HEK293T (cell line): ENCODE measurements at regions not wholly inside any gene's neighbourhood (a gene's known extent, or its start where the extent isn't known, plus 50 kb on each side); places are given as distances from the start of the nearest gene placed in this dataset.

Experiments
- CTCF ChIA-PET: fragments of 350-600 bp; formaldehyde crosslinking; extraction: SDS; loops from one replicate; lab custom pipeline; 2021; ENCODE audit warnings: antibody characterized with exemption, inconsistent platforms; lab: Yijun Ruan, JAX
- POLR2A ChIA-PET: fragments of 350-600 bp; formaldehyde crosslinking; extraction: SDS; loops from one replicate; lab custom pipeline; 2020; ENCODE audit warnings: antibody characterized with exemption, inconsistent platforms; lab: Yijun Ruan, JAX
- DNase-seq: peaks from one replicate; pipeline ENCODE4 v3.0.0; 2012; ENCODE audit warnings: mixed read lengths; ENCODE audit errors: extremely low spot score
- ARNT ChIP-seq: fragments of 450-650 bp; IDR thresholded peaks from 2 replicates; pipeline ENCODE4 v1.6.1; 2017; ENCODE audit warnings: mild to moderate bottlenecking
- BHLHE40 ChIP-seq: fragments of 450-650 bp; IDR thresholded peaks from 2 replicates; pipeline ENCODE4 v1.6.1; 2016; ENCODE audit warnings: mild to moderate bottlenecking, moderate library complexity, borderline replicate concordance
- CTBP1 ChIP-seq: fragments of 450-650 bp; IDR thresholded peaks from 2 replicates; pipeline ENCODE4 v1.6.1; 2016; ENCODE audit warnings: borderline replicate concordance
- ELF4 ChIP-seq: fragments of 450-650 bp; IDR thresholded peaks from 2 replicates; pipeline ENCODE4 v1.6.1; 2017; ENCODE audit warnings: antibody characterized with exemption
- FOXA1 ChIP-seq: fragments of 450-650 bp; IDR thresholded peaks from 2 replicates; pipeline ENCODE4 v1.6.1; 2016; ENCODE audit warnings: mild to moderate bottlenecking
- FOXK2 ChIP-seq: fragments of 450-650 bp; IDR thresholded peaks from 2 replicates; pipeline ENCODE4 v1.6.1; 2016; ENCODE audit warnings: mild to moderate bottlenecking
- FOXM1 ChIP-seq: fragments of 450-650 bp; IDR thresholded peaks from 2 replicates; pipeline ENCODE4 v1.6.1; 2017; ENCODE audit warnings: mild to moderate bottlenecking, borderline replicate concordance
- HDGF ChIP-seq: fragments of 450-650 bp; IDR thresholded peaks from 2 replicates; pipeline ENCODE4 v1.6.1; 2017; ENCODE audit warnings: antibody characterized with exemption, borderline replicate concordance
- L3MBTL2 ChIP-seq: fragments of 450-650 bp; conservative IDR thresholded peaks from 2 replicates; pipeline ENCODE4 v1.6.1; 2016; ENCODE audit warnings: mild to moderate bottlenecking
- LEF1 ChIP-seq: fragments of 450-650 bp; IDR thresholded peaks from 2 replicates; pipeline ENCODE4 v1.6.1; 2017; ENCODE audit warnings: mild to moderate bottlenecking, borderline replicate concordance
- NFRKB ChIP-seq: fragments of 450-650 bp; IDR thresholded peaks from 2 replicates; pipeline ENCODE4 v1.6.1; 2016; ENCODE audit warnings: mild to moderate bottlenecking, moderate library complexity
- SP1 ChIP-seq: fragments of 450-650 bp; IDR thresholded peaks from 2 replicates; pipeline ENCODE4 v1.6.1; 2017
- SUZ12 ChIP-seq: fragments of 450-650 bp; IDR thresholded peaks from 2 replicates; pipeline ENCODE4 v1.6.1; 2016; ENCODE audit warnings: mild to moderate bottlenecking
- TARDBP ChIP-seq: fragments of 450-650 bp; IDR thresholded peaks from 2 replicates; pipeline ENCODE4 v1.6.1; 2016
- ZNF384 ChIP-seq: fragments of 450-650 bp; IDR thresholded peaks from 2 replicates; pipeline ENCODE4 v1.6.1; 2016
- TF ChIP-seq, protein P1 (sequence below): fragments of 450-650 bp; IDR thresholded peaks from 2 replicates; pipeline ENCODE4 v1.6.1; 2016

DNA sequence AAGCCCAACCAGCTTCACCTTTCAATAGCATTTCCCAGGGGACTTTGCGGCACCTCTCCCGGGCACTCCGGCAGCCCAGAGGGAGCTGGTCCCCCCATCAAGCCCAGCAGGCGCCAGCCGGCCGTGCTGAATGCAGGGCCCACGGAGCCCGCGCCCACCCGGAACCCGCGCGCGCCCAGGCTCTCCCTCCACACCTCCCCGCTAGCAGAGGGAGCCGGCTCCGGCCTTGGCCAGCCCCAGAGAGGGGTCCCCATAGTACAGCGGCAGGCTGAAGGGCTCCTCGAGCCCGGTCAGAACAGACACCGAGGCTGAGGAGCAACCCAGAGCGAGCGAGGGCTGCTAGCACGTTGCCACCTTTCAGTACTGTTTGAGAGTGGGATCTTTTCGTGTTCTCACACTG lies 300.8 kb downstream of the DSEL start:
- DNase-seq, result no peak
- ChIA-PET POLR2A (no interaction called here), CTCF (interaction anchor here (0.7 kb wide), 1 partner anchor 15 kb away, joined by 3 read pairs; no protein-coding TSS in a partner anchor)
- TF ChIP-seq ARNT (no peak), BHLHE40 (no peak), TARDBP (no peak), ELF4 (no peak), FOXA1 (no peak), NFRKB (no peak), SP1 (no peak), LEF1 (no peak)

DNA sequence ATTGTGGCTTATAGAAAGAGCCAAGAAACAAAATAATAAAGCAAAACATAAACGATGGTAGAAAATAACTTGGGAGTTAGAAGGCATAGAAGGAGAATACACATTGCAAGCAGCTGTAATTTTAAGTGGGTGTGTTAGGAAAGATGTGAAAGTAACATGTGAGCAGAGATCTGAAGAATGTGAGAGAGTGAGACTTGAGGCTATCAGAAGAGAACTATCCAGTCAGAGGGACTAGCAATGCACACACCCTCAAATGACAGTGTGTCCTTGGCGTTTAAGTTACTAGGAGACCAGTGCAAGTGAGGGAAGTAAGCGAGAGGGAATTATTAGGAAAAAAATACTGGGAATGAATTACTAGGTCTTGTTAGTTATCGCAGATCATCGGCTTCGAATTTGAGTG lies 304.9 kb downstream of the DSEL start:
- ChIA-PET POLR2A (no interaction called here), CTCF (no interaction called here)
- no peak for TF ChIP-seq SP1
- no peak for TF ChIP-seq ZNF384
- TF ChIP-seq ARNT, result no peak
- TF ChIP-seq CTBP1, result no peak
- TF ChIP-seq ELF4, result no peak
- TF ChIP-seq SUZ12, result no peak

DNA sequence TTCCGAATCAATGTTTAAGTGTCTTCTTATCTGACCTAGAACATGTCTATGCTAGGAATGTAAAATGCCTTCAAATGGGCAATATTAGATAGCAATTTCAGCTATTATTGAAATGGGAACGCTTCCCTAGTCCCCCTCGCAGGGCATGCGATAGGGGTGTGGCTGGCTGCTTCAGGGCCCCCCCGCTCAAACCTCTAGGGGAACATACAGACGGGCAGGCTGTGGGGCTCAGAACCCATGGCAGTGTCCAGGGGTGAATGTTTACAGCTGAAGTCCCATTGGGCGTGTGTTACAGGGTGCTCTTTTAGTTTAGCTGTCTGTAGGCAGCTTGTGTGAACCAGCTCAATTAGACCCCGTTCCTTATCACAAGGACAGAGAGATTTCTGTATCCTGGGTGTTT lies 315.9 kb downstream of the DSEL start:
- no peak for TF ChIP-seq FOXA1
- no peak for TF ChIP-seq CTBP1
- TF ChIP-seq BHLHE40, result no peak
- TF ChIP-seq ARNT, result no peak
- TF ChIP-seq FOXK2, result no peak
- TF ChIP-seq LEF1, result no peak
- TF ChIP-seq NFRKB, result no peak
- TF ChIP-seq SP1, result no peak
- no peak for TF ChIP-seq FOXM1
- TF ChIP-seq SUZ12, result no peak
- TF ChIP-seq L3MBTL2, result no peak
- TF ChIP-seq, protein P1, sequence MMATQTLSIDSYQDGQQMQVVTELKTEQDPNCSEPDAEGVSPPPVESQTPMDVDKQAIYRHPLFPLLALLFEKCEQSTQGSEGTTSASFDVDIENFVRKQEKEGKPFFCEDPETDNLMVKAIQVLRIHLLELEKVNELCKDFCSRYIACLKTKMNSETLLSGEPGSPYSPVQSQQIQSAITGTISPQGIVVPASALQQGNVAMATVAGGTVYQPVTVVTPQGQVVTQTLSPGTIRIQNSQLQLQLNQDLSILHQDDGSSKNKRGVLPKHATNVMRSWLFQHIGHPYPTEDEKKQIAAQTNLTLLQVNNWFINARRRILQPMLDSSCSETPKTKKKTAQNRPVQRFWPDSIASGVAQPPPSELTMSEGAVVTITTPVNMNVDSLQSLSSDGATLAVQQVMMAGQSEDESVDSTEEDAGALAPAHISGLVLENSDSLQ, result no peak
- no peak for TF ChIP-seq TARDBP
- no peak for DNase-seq
- ChIA-PET CTCF (interaction anchor here (0.6 to 1.3 kb wide), 3 partner anchors 15 to 96 kb away, joined by 3 to 5 read pairs (median 4); no protein-coding TSS in a partner anchor), POLR2A (no interaction called here)

More for the DNA sequence above, 304.9 kb downstream of the DSEL start:
- no peak for DNase-seq

DNA sequence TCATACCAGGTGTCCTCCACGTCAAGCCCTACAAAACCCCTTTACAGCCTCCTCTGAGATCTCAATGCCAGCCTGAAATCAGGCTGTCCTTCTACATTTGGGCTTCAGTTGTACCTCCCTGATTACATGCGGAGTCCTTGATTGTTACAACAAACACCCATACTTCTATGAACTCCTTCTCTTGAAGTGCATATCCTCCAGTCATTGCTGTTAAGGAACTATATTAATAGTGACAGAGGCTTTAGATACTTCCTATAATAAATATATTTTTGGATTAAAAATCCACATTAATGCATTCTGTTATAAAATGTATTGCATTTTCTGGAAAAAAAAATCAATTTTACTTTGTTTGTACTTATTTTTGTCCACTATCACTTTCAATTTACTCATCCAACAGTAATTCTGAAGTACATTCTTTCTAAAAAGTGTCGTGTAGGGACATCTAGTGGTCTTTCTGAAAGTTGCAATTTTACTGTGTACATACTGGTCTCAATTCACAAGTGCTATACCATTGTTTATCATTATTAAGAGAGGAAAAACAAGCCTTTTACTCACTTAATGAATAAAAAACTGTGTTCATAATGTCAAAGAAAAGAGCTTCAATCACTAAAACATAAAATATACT lies 316.4 kb downstream of the DSEL start:
- ChIA-PET CTCF (interaction anchor here (0.6 to 1.3 kb wide), 3 partner anchors 15 to 96 kb away, joined by 3 to 5 read pairs (median 4); no protein-coding TSS in a partner anchor), POLR2A (no interaction called here)
- TF ChIP-seq NFRKB (no peak), BHLHE40 (no peak), LEF1 (no peak), SP1 (no peak), FOXK2 (no peak), TARDBP (no peak), ELF4 (no peak), ARNT (no peak), FOXA1 (no peak), L3MBTL2 (no peak), FOXM1 (no peak)
- TF ChIP-seq, protein P1, result no peak
- peak; percentile 6 for DNase-seq

DNA sequence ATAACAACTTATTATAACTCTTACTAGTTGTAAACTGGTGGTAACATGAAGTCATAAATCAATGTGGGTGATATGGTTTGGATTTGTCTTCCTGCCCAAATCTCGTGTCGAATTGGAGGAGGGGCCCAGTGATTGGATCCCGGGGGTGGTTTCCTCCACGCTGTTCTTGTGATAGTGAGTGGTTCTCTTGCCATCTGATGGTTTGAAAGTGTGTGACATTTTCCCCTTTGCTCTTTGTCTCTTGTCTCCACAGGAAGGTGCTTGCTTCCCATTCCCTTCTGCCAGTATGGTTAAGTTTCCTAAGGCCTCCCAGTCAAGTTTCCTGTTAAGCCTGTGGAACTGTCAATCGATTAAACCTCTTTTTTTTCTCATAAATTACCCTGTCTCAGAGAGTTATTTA lies 321.6 kb downstream of the DSEL start:
- CTCF ChIA-PET, result no interaction called here
- POLR2A ChIA-PET, result no interaction called here
- DNase-seq, result no peak

DNA sequence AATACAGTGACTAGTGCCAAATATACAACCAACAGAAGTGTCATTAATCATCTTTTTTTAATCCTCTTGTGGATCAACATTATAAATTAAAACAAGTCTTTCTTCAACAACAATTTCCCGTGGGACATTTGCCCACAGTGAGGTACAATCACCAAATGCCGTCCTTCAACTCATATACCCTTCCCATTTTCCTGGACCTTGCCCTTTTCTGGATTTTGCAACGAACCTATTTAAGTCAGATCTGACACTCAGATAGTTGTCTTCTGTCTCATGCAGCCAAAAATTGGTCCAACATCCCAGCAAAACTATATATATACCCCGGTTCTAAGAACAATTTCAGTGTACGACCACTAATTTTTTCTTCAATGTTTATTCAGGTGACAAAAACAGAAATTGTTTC lies 324.0 kb downstream of the DSEL start:
- TF ChIP-seq ZNF384, result no peak
- no peak for TF ChIP-seq SUZ12
- TF ChIP-seq NFRKB, result no peak
- TF ChIP-seq ELF4, result no peak
- no peak for TF ChIP-seq TARDBP
- no peak for TF ChIP-seq FOXA1
- no peak for TF ChIP-seq CTBP1
- no peak for TF ChIP-seq FOXM1
- TF ChIP-seq ARNT, result no peak
- no peak for TF ChIP-seq BHLHE40
- TF ChIP-seq LEF1, result no peak
- TF ChIP-seq FOXK2, result no peak
- TF ChIP-seq L3MBTL2, result no peak
- POLR2A ChIA-PET, result no interaction called here
- CTCF ChIA-PET, result no interaction called here
- DNase-seq, result no peak

More for the DNA sequence above, 321.6 kb downstream of the DSEL start:
- TF ChIP-seq ARNT (no peak), NFRKB (no peak), SUZ12 (no peak), L3MBTL2 (no peak), LEF1 (no peak)

DNA sequence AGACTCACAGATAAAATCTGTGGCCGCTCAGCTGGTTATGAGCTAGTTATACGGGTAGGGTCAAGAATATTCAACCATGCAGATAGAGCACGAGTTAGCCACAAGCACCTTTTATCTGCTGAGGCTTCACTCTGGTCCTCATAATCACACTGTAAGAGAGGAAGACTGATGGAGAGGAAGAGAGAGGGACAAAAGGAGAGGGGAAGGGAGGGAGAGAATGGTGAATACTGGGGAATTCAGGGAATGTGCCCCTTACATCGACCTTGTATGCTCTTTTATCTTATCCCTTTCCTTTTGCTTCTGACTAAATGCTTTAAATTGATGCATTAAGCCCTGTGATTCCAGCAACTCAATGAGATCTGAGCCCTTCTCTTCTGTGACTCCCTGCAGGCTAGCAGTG lies 333.1 kb downstream of the DSEL start:
- no peak for TF ChIP-seq HDGF
- TF ChIP-seq, protein P1, result no peak
- TF ChIP-seq LEF1, result no peak
- TF ChIP-seq BHLHE40, result no peak
- TF ChIP-seq SUZ12, result no peak
- no peak for TF ChIP-seq L3MBTL2
- TF ChIP-seq SP1, result no peak
- no peak for TF ChIP-seq ARNT
- TF ChIP-seq NFRKB, result no peak
- TF ChIP-seq FOXA1, result no peak
- POLR2A ChIA-PET, result no interaction called here
- DNase-seq, result no peak
- CTCF ChIA-PET, result no interaction called here
